Ovary (tissue), 7 donors: ENCODE measurements at regions not wholly inside any gene's neighbourhood (a gene's known extent, or its start where the extent isn't known, plus 50 kb on each side); places are given as distances from the start of the nearest gene placed in this dataset.

Experiments
- DNase-seq, 5 donors: peaks; one replicate each; pipeline ENCODE4 v3.0.0-alpha.2; 2019 to 2020
- H3K27ac ChIP-seq, 2 donors: fragments of 200-600 bp; one replicate each; pipeline versions ENCODE4 v1.5.1 to v1.8.0; 2019 to 2022
- H3K27me3 ChIP-seq: fragments of 200-600 bp; one replicate; pipeline ENCODE4 v1.8.0; 2022
- H3K36me3 ChIP-seq: fragments of 200-600 bp; sonication (generic); one replicate; pipeline ENCODE4 v1.5.1; 2019
- H3K4me1 ChIP-seq: one replicate; pipeline ENCODE4 v1.8.1; 2013; ENCODE audit warnings: mild to moderate bottlenecking, moderate library complexity; ENCODE audit not compliant: insufficient read depth
- H3K4me3 ChIP-seq: fragments of 200-600 bp; sonication (generic); one replicate; pipeline ENCODE4 v1.5.1; 2017
- H3K9me3 ChIP-seq, 2 donors: fragments of 200-600 bp in 1 of 2; sonication (generic) in 1 of 2; one replicate each; pipeline versions ENCODE4 v1.5.1 to v1.8.1; 2013 to 2019; ENCODE audit warnings: mild to moderate bottlenecking in 1 of 2, moderate library complexity in 1 of 2
- EP300 ChIP-seq: sonication (generic); formaldehyde crosslinking; IDR thresholded peaks from one replicate; pipeline ENCODE4 v1.6.1; 2017; ENCODE audit warnings: antibody characterized with exemption
- POLR2A ChIP-seq: fragments of 450-650 bp; IDR thresholded peaks from one replicate; pipeline ENCODE4 v1.6.1; 2017; ENCODE audit warnings: antibody characterized with exemption, mild to moderate bottlenecking, moderate library complexity
- WGBS, 3 donors: extraction: QIAGEN DNeasy Blood & Tissue Kit in 1 of 3; methylation state at CpG; one replicate each; pipeline versions ENCODE4 v1.1.5 to v1.1.7; 2013 to 2017; 5-methylcytosine and 5-hydroxymethylcytosine counted together
- intact Hi-C, 4 donors: fragments of 100-400 bp; cut with DNase I; formaldehyde crosslinking; loops; one replicate each; pipeline versions ENCODE4 v1.11.0 to v1.15.1; 2022 to 2023
- TF ChIP-seq, protein P1 (sequence below), 3 donors: fragments of 450-650 bp in 2 of 3; fragments of 200-600 bp in 1 of 3; IDR thresholded peaks; one replicate each; pipeline versions ENCODE4 v1.5.1 to v1.8.0; 2016 to 2022; ENCODE audit warnings: antibody characterized with exemption in 3 of 3, mild to moderate bottlenecking in 1 of 3
- donor health status: DM: no; HTN: no; CAD: no; lungs with moderate emphysema.
- donor health status: DM: no; HTN: no; CAD: no.
- donor health status: Bipolar disorder and iron deficiency.
- donor health status: DM: no; HTN: no; CAD: no.
- donor health status: DM: yes; HTN: yes; CAD: no.

DNA sequence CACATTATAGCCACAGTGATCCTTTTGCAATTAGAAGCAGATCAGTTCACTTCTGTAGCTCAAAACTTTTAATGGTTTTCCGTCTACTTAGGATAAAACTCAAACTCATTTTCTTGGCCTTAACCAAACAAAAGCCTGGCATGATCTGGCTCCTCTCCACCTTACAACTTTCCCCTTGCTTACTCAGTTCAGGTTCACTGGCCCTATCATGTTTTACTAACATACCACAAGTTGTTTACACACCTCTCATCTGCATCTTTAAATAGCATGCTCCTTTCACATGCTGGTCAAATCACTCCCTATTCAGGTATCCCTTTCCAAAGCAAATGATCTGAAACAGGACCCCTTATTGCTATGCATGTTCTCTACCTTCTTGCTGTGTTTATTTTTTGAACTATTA is 191.4 kb upstream of the FAM83B start:
- no peak overlapping the region for H3K4me3 ChIP-seq
- TF ChIP-seq, protein P1, sequence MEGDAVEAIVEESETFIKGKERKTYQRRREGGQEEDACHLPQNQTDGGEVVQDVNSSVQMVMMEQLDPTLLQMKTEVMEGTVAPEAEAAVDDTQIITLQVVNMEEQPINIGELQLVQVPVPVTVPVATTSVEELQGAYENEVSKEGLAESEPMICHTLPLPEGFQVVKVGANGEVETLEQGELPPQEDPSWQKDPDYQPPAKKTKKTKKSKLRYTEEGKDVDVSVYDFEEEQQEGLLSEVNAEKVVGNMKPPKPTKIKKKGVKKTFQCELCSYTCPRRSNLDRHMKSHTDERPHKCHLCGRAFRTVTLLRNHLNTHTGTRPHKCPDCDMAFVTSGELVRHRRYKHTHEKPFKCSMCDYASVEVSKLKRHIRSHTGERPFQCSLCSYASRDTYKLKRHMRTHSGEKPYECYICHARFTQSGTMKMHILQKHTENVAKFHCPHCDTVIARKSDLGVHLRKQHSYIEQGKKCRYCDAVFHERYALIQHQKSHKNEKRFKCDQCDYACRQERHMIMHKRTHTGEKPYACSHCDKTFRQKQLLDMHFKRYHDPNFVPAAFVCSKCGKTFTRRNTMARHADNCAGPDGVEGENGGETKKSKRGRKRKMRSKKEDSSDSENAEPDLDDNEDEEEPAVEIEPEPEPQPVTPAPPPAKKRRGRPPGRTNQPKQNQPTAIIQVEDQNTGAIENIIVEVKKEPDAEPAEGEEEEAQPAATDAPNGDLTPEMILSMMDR (IDR thresholded peaks at IDR 0.05) = no peak
- TF ChIP-seq EP300 = no peak
- TF ChIP-seq POLR2A = no peak
- H3K36me3 ChIP-seq = no peaks in the 10 kb centered on the region
- no peaks in the 10 kb centered on the region for H3K4me1 ChIP-seq
- 71 to 85% (median 85%) methylated on average over 1 of the region's 1 CpG for WGBS, 3 donors
- intact Hi-C loops = no loop called here
- H3K27ac ChIP-seq = no peak overlapping the region
- DNase-seq = no peak
- H3K9me3 ChIP-seq = no peaks in the 10 kb centered on the region
- no peaks in the 10 kb centered on the region for H3K27me3 ChIP-seq

DNA sequence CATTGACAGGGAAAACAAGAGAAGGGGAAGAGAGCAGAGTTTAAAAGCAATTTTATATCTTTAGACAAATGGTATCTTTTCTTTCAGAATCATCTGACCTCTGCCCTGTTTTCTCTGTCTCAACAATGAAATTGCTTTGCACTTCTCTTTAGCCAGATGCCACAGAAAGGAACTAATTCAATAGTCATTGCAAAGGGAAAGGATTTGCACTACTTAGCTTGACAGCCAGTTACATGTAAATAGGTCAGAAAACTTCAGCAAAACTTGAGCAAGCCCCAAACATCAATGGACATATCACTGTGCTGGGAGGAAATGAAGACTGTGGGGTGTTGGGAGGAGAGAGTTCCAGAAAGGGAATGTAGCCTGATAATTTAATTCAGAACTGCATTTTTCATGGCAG is 181.3 kb upstream of the FAM83B start:
- Histone ChIP-seq H3K27me3 (no peaks in the 10 kb centered on the region), H3K27ac (no peak overlapping the region), H3K9me3 (peaks cover 0 to 5% of the 10 kb centered on the region in 2 donors), H3K36me3 (no peaks in the 10 kb centered on the region), H3K4me1 (no peaks in the 10 kb centered on the region), H3K4me3 (no peak overlapping the region)
- TF ChIP-seq, protein P1 (IDR thresholded peaks at IDR 0.05) = no peak
- TF ChIP-seq POLR2A = no peak
- no peak for TF ChIP-seq EP300
- intact Hi-C loops = no loop called here
- DNase-seq = no peak

DNA sequence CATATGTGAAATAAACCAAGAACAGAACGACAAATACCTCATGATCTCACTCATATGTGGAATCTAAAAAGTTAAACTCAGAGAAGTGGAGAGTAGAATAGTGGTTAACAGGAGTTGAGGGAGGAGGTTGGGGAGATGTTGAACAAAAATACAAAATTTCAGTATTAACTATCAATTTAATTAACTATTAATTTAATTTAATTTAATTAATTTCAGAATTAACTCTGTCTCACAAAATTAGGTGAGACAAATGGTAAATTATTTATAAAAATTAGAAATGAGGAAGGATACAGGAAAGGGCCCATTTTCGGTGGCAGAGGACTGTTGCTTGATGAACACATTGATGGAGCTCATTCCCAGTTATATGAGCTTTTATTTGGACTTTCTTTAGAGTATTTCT is 166.0 kb upstream of the FAM83B start:
- no peaks in the 10 kb centered on the region for H3K4me1 ChIP-seq
- no peak for DNase-seq
- H3K9me3 ChIP-seq = no peaks in the 10 kb centered on the region
- no peak overlapping the region for H3K4me3 ChIP-seq
- H3K27me3 ChIP-seq = no peaks in the 10 kb centered on the region
- 85 to 91% (median 85%) methylated on average over 2 of the region's 2 CpGs for WGBS, 3 donors
- H3K27ac ChIP-seq = no peak overlapping the region
- H3K36me3 ChIP-seq = no peaks in the 10 kb centered on the region
- intact Hi-C loops = no loop called here
- no peak for TF ChIP-seq POLR2A
- TF ChIP-seq, protein P1 (IDR thresholded peaks at IDR 0.05) = no peak

DNA sequence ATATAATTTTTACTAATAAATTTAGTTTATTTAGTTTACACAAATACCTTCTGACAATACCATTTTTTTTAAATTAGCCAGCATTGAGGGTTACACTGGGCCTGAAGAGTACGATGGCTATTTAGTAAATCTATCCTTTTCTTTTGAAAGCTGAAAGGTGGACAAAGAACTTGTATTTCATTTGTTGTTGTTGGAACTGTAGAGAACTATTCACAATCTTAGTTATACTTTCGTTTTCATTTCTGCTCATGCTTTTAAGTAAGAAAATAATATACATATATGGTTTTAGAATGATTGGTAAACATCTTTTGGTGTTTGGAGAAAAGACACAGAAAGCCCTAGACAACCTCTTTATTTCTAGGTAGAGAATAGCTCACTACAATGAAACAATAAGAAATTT is 165.3 kb upstream of the FAM83B start:
- H3K9me3 ChIP-seq = no peaks in the 10 kb centered on the region
- H3K27me3 ChIP-seq = no peaks in the 10 kb centered on the region
- no peak for DNase-seq
- H3K27ac ChIP-seq = no peak overlapping the region
- no peak overlapping the region for H3K4me3 ChIP-seq
- 65 to 81% (median 79%) methylated on average over 2 of the region's 2 CpGs for WGBS, 3 donors
- H3K36me3 ChIP-seq = no peaks in the 10 kb centered on the region
- intact Hi-C loops = no loop called here
- no peaks in the 10 kb centered on the region for H3K4me1 ChIP-seq
- TF ChIP-seq EP300 (no peak), POLR2A (no peak)
- TF ChIP-seq, protein P1 (IDR thresholded peaks at IDR 0.05) = no peak

DNA sequence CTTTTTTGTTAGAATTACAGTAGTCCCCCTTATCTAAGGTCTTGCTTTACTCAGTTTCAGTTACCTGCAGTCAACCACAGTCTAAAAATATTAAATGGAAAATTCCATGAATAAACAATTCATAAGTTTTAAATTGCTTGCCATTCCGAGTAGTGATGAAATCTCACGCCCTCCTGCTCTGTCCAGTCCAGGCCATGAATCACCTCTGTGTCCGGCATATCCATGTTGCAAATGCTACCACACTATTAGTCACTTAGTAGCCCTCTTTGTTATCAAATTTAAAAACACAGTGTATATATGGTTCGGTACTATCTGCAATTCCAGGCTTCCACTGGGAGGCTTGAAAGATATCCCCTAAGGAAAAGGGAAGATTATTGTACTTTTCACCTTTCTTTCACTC is 164.6 kb upstream of the FAM83B start:
- WGBS, 3 donors = 70 to 87% (median 72%) methylated on average over 4 of the region's 4 CpGs
- no peaks in the 10 kb centered on the region for H3K9me3 ChIP-seq
- DNase-seq = no peak
- H3K27ac ChIP-seq = no peak overlapping the region
- H3K27me3 ChIP-seq = no peaks in the 10 kb centered on the region
- no peaks in the 10 kb centered on the region for H3K4me1 ChIP-seq
- TF ChIP-seq POLR2A (no peak), EP300 (no peak)
- TF ChIP-seq, protein P1 (IDR thresholded peaks at IDR 0.05) = no peak
- no peaks in the 10 kb centered on the region for H3K36me3 ChIP-seq
- intact Hi-C loops = no loop called here
- no peak overlapping the region for H3K4me3 ChIP-seq
